ENCODE measurements at regions not wholly inside any gene's neighbourhood (a gene's known extent, or its start where the extent isn't known, plus 50 kb on each side); places are given as distances from the start of the nearest gene placed in this dataset.

DNA sequence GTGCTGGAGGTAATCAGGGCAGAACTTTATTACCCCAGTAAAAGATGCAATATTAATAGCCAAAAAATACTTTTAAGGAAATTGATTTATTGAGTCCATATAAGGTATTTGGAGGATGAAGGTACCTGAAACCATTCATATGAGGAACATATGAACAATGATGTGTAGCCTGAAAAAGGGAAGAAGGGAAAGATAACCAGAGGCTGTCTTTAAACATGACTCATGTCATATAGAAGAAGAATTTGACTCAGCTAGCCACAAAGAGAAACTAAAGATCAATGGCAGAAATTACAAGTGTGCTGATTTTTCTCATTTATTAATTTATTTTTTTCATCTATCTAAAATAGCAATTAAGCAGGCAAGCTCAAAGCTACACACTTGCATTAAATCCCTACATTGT lies 136.2 kb upstream of the DUSP10 start:
- no peak for DNase-seq (ENCODE audit: low spot score)
- Histone ChIP-seq H3K27me3 (no peaks in the 10 kb centered on the region), H3K36me3 (replicated peaks; ENCODE audit: insufficient read depth, low read depth) (no peaks in the 10 kb centered on the region), H3K9me2 (replicated peaks; ENCODE audit: insufficient read depth) (no peaks in the 10 kb centered on the region), H4K20me1 (ENCODE audit: insufficient read depth, poor library complexity, severe bottlenecking) (no peaks in the 10 kb centered on the region), H2AFZ (no peak overlapping the region), H3K4me2 (no peak overlapping the region), H3K4me1 (ENCODE audit: insufficient read depth) (no peaks in the 10 kb centered on the region), H3K9me3 (ENCODE audit: low read depth) (no peaks in the 10 kb centered on the region), H3K27ac (no peak overlapping the region), H3K4me3 (no peak overlapping the region), H3K79me2 (no peaks in the 10 kb centered on the region)
- TF ChIP-seq EZH2phosphoT487 (IDR thresholded peaks at IDR 0.05; ENCODE audit: low read depth, severe bottlenecking, unreplicated experiment) (no peak), EZH2 (IDR thresholded peaks at IDR 0.05; ENCODE audit: borderline replicate concordance) (no peak)
- TF ChIP-seq, protein P1, sequence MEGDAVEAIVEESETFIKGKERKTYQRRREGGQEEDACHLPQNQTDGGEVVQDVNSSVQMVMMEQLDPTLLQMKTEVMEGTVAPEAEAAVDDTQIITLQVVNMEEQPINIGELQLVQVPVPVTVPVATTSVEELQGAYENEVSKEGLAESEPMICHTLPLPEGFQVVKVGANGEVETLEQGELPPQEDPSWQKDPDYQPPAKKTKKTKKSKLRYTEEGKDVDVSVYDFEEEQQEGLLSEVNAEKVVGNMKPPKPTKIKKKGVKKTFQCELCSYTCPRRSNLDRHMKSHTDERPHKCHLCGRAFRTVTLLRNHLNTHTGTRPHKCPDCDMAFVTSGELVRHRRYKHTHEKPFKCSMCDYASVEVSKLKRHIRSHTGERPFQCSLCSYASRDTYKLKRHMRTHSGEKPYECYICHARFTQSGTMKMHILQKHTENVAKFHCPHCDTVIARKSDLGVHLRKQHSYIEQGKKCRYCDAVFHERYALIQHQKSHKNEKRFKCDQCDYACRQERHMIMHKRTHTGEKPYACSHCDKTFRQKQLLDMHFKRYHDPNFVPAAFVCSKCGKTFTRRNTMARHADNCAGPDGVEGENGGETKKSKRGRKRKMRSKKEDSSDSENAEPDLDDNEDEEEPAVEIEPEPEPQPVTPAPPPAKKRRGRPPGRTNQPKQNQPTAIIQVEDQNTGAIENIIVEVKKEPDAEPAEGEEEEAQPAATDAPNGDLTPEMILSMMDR (IDR thresholded peaks at IDR 0.05; ENCODE audit: poor library complexity) = no peak

GRCh38 chr1:221877311-221877710 lies 135.4 kb upstream of the DUSP10 start:
- no peaks in the 10 kb centered on the region for H3K9me2 ChIP-seq (replicated peaks; ENCODE audit: insufficient read depth)
- no peaks in the 10 kb centered on the region for H3K9me3 ChIP-seq (ENCODE audit: low read depth)
- DNase-seq (ENCODE audit: low spot score) = no peak
- WGBS (ENCODE audit: low lambda C conversion rate, missing lambda C conversion rate) = 73% methylated on average over 2 of the region's 2 CpGs
- H3K27me3 ChIP-seq = no peaks in the 10 kb centered on the region
- no peaks in the 10 kb centered on the region for H4K20me1 ChIP-seq (ENCODE audit: insufficient read depth, poor library complexity, severe bottlenecking)
- no peak overlapping the region for H3K4me2 ChIP-seq
- TF ChIP-seq, protein P1 (IDR thresholded peaks at IDR 0.05; ENCODE audit: poor library complexity) = no peak
- TF ChIP-seq EZH2phosphoT487 (IDR thresholded peaks at IDR 0.05; ENCODE audit: low read depth, severe bottlenecking, unreplicated experiment) = no peak
- no peak overlapping the region for H2AFZ ChIP-seq
- H3K4me1 ChIP-seq (ENCODE audit: insufficient read depth) = no peaks in the 10 kb centered on the region
- no peaks in the 10 kb centered on the region for H3K36me3 ChIP-seq (replicated peaks; ENCODE audit: insufficient read depth, low read depth)
- no peak overlapping the region for H3K4me3 ChIP-seq
- H3K79me2 ChIP-seq = no peaks in the 10 kb centered on the region
- no peak overlapping the region for H3K27ac ChIP-seq

GRCh38 chr1:221875004-221875330 lies 133.1 kb upstream of the DUSP10 start:
- no peak overlapping the region for H3K4me3 ChIP-seq
- H4K20me1 ChIP-seq (ENCODE audit: insufficient read depth, poor library complexity, severe bottlenecking) = no peaks in the 10 kb centered on the region
- DNase-seq (ENCODE audit: low spot score) = no peak
- no peaks in the 10 kb centered on the region for H3K36me3 ChIP-seq (replicated peaks; ENCODE audit: insufficient read depth, low read depth)
- H3K27ac ChIP-seq = no peak overlapping the region
- no peaks in the 10 kb centered on the region for H3K79me2 ChIP-seq
- WGBS (ENCODE audit: low lambda C conversion rate, missing lambda C conversion rate) = 66% methylated on average over 4 of the region's 4 CpGs
- H3K27me3 ChIP-seq = no peaks in the 10 kb centered on the region
- H3K4me2 ChIP-seq = no peak overlapping the region
- no peak overlapping the region for H2AFZ ChIP-seq
- H3K9me3 ChIP-seq (ENCODE audit: low read depth) = no peaks in the 10 kb centered on the region
- TF ChIP-seq, protein P1 (IDR thresholded peaks at IDR 0.05; ENCODE audit: poor library complexity) = no peak
- TF ChIP-seq EZH2phosphoT487 (IDR thresholded peaks at IDR 0.05; ENCODE audit: low read depth, severe bottlenecking, unreplicated experiment) = no peak
- TF ChIP-seq EZH2 (IDR thresholded peaks at IDR 0.05; ENCODE audit: borderline replicate concordance) = no peak
- H3K9me2 ChIP-seq (replicated peaks; ENCODE audit: insufficient read depth) = no peaks in the 10 kb centered on the region
- no peaks in the 10 kb centered on the region for H3K4me1 ChIP-seq (ENCODE audit: insufficient read depth)

GRCh38 chr1:221874285-221875003 lies 132.6 kb upstream of the DUSP10 start:
- TF ChIP-seq, protein P1 (IDR thresholded peaks at IDR 0.05; ENCODE audit: poor library complexity) = no peak
- no peak for TF ChIP-seq EZH2 (IDR thresholded peaks at IDR 0.05; ENCODE audit: borderline replicate concordance)
- TF ChIP-seq EZH2phosphoT487 (IDR thresholded peaks at IDR 0.05; ENCODE audit: low read depth, severe bottlenecking, unreplicated experiment) = no peak
- H3K79me2 ChIP-seq = no peaks in the 10 kb centered on the region
- no peaks in the 10 kb centered on the region for H3K9me3 ChIP-seq (ENCODE audit: low read depth)
- no peak overlapping the region for H3K4me2 ChIP-seq
- no peaks in the 10 kb centered on the region for H3K27me3 ChIP-seq
- no peaks in the 10 kb centered on the region for H3K9me2 ChIP-seq (replicated peaks; ENCODE audit: insufficient read depth)
- no peak overlapping the region for H2AFZ ChIP-seq
- 92% methylated on average over 3 of the region's 3 CpGs for WGBS (ENCODE audit: low lambda C conversion rate, missing lambda C conversion rate)
- DNase-seq (ENCODE audit: low spot score) = no peak
- H4K20me1 ChIP-seq (ENCODE audit: insufficient read depth, poor library complexity, severe bottlenecking) = no peaks in the 10 kb centered on the region
- H3K27ac ChIP-seq = no peak overlapping the region
- H3K36me3 ChIP-seq (replicated peaks; ENCODE audit: insufficient read depth, low read depth) = no peaks in the 10 kb centered on the region
- no peaks in the 10 kb centered on the region for H3K4me1 ChIP-seq (ENCODE audit: insufficient read depth)
- no peak overlapping the region for H3K4me3 ChIP-seq

Data from hepatocyte (in vitro differentiated cells).